Skin of body (tissue), 1 donor: ENCODE measurements at regions not wholly inside any gene's neighbourhood (a gene's known extent, or its start where the extent isn't known, plus 50 kb on each side); places are given as distances from the start of the nearest gene placed in this dataset.

Experiments used
- DNase-seq: peaks from one replicate; lab custom pipeline; 2025; lab: John Stamatoyannopoulos, UW

- no peak for DNase-seq
These were observed 179.2 kb upstream of the ZMIZ1 start for GRCh38 chr10:78889536-78890063.

- no peak for DNase-seq
These were observed 178.3 kb upstream of the ZMIZ1 start for GRCh38 chr10:78890506-78890905.

- DNase-seq: no peak
These were observed 177.0 kb upstream of the ZMIZ1 start for GRCh38 chr10:78891741-78892140.

- no peak for DNase-seq
These were observed 176.2 kb upstream of the ZMIZ1 start for GRCh38 chr10:78892338-78893176.

GRCh38 chr10:78893217-78893616 lies 175.5 kb upstream of the ZMIZ1 start:
- DNase-seq: no peak

- DNase-seq: no peak
These were observed 174.5 kb upstream of the ZMIZ1 start for GRCh38 chr10:78894089-78894840.

- DNase-seq: no peak
These were observed 173.9 kb upstream of the ZMIZ1 start for GRCh38 chr10:78894841-78895195.

GRCh38 chr10:78895469-78895868 lies 173.3 kb upstream of the ZMIZ1 start:
- no peak for DNase-seq

- no peak for DNase-seq
These were observed 172.4 kb upstream of the ZMIZ1 start for GRCh38 chr10:78896159-78896928.

- no peak for DNase-seq
These were observed 170.2 kb upstream of the ZMIZ1 start for GRCh38 chr10:78898341-78899097.

GRCh38 chr10:78899098-78899754 lies 169.5 kb upstream of the ZMIZ1 start:
- no peak for DNase-seq

- DNase-seq: peak; percentile 4
These were observed 168.6 kb upstream of the ZMIZ1 start for GRCh38 chr10:78899996-78900714.

- DNase-seq: no peak
These were observed 167.9 kb upstream of the ZMIZ1 start for GRCh38 chr10:78900715-78901430.

- no peak for DNase-seq
These were observed 167.1 kb upstream of the ZMIZ1 start for GRCh38 chr10:78901694-78902093.

- DNase-seq: no peak
These were observed 166.0 kb upstream of the ZMIZ1 start for GRCh38 chr10:78902815-78903214.

GRCh38 chr10:78903341-78903940 lies 165.3 kb upstream of the ZMIZ1 start:
- DNase-seq: no peak

- DNase-seq: no peak
These were observed 164.6 kb upstream of the ZMIZ1 start for GRCh38 chr10:78904196-78904595.

- no peak for DNase-seq
These were observed 163.5 kb upstream of the ZMIZ1 start for GRCh38 chr10:78905015-78905956.
